Gastroesophageal sphincter (tissue), 4 donors: ENCODE measurements at regions not wholly inside any gene's neighbourhood (a gene's known extent, or its start where the extent isn't known, plus 50 kb on each side); places are given as distances from the start of the nearest gene placed in this dataset.
"Not testable (repeated sequence)": the region's sequence is repeated elsewhere in the genome, so short reads cannot be mapped to it uniquely, and the experiment has no call there.

Source experiments
- ATAC-seq: fragments of 150-250 bp; one replicate; pipeline ENCODE4 v1.9.1; 2016; ENCODE audit warnings: mild to moderate bottlenecking, moderate library complexity
- H3K27ac ChIP-seq, 4 donors: fragments of 200-600 bp; sonication (generic) in 3 of 4; 1 replicate in 3 of 4; 2 replicates in 1 of 4; pipeline ENCODE4 v1.5.1; 2016 to 2019
- H3K27me3 ChIP-seq: fragments of 200-600 bp; sonication (generic); one replicate; pipeline ENCODE4 v1.5.1; 2019
- H3K36me3 ChIP-seq, 2 donors: fragments of 200-600 bp; sonication (generic); one replicate each; pipeline ENCODE4 v1.5.1; 2019; ENCODE audit warnings: control low read depth in 1 of 2
- H3K4me1 ChIP-seq, 3 donors: fragments of 200-600 bp; sonication (generic); 1 replicate in 2 of 3; 2 replicates in 1 of 3; pipeline ENCODE4 v1.5.1; 2016 to 2019; ENCODE audit warnings: control low read depth in 2 of 3
- H3K4me3 ChIP-seq, 2 donors: fragments of 200-600 bp; sonication (generic); one replicate each; pipeline ENCODE4 v1.5.1; 2019; ENCODE audit warnings: mild to moderate bottlenecking in 1 of 2, moderate library complexity in 1 of 2
- H3K9me3 ChIP-seq, 3 donors: fragments of 200-600 bp; sonication (generic); one replicate each; pipeline ENCODE4 v1.5.1; 2017 to 2019; ENCODE audit warnings: control low read depth in 2 of 3
- CTCF ChIP-seq, 4 experiments: fragments of 200-600 bp in 2 of 4; fragments of 450-650 bp in 2 of 4; sonication (generic) in 1 of 4; IDR thresholded peaks; one replicate each; pipeline ENCODE4 v1.5.1; 2017 to 2019; ENCODE audit warnings: antibody characterized with exemption in 4 of 4, mild to moderate bottlenecking in 2 of 4, moderate library complexity in 2 of 4
- EP300 ChIP-seq: sonication (generic); formaldehyde crosslinking; IDR thresholded peaks from one replicate; pipeline ENCODE4 v1.6.1; 2017; ENCODE audit warnings: antibody characterized with exemption, mild to moderate bottlenecking
- POLR2A ChIP-seq, 2 donors: fragments of 450-650 bp; IDR thresholded peaks; one replicate each; pipeline ENCODE4 v1.6.1; 2017; ENCODE audit warnings: antibody characterized with exemption in 2 of 2, mild to moderate bottlenecking in 2 of 2, moderate library complexity in 1 of 2
- POLR2AphosphoS5 ChIP-seq: sonication (generic); formaldehyde crosslinking; IDR thresholded peaks from one replicate; pipeline ENCODE4 v1.6.1; 2017; ENCODE audit warnings: antibody characterized with exemption
- WGBS, 2 donors: methylation state at CpG; one replicate each; pipeline ENCODE4 v1.1.5; 2018; ENCODE audit warnings: low coverage in 1 of 2; 5-methylcytosine and 5-hydroxymethylcytosine counted together

- H3K27me3 ChIP-seq, result peaks cover 11% of the 10 kb centered on the region
- no peaks in the 10 kb centered on the region for H3K9me3 ChIP-seq
- no peak for ATAC-seq
- H3K36me3 ChIP-seq, result no peaks in the 10 kb centered on the region
- no peak overlapping the region for H3K4me3 ChIP-seq
- TF ChIP-seq POLR2AphosphoS5, result no peak
- TF ChIP-seq CTCF (IDR thresholded peaks at IDR 0.05), result no peak
- TF ChIP-seq EP300, result no peak
- no peak for TF ChIP-seq POLR2A (IDR thresholded peaks at IDR 0.05)
- H3K27ac ChIP-seq, result no peak overlapping the region
- 62 to 80% methylated on average over 6 of the region's 6 CpGs for WGBS, 2 donors
- no peaks in the 10 kb centered on the region for H3K4me1 ChIP-seq
These were observed 70.1 kb downstream of the CYCS start for GRCh38 chr7:25054819-25055519.

- H3K27ac ChIP-seq, result no peak overlapping the region
- H3K9me3 ChIP-seq, result no peaks in the 10 kb centered on the region
- no peaks in the 10 kb centered on the region for H3K36me3 ChIP-seq
- H3K4me1 ChIP-seq, result no peaks in the 10 kb centered on the region
- H3K27me3 ChIP-seq, result peaks cover 11% of the 10 kb centered on the region
- TF ChIP-seq EP300 (no peak), POLR2AphosphoS5 (no peak), CTCF (IDR thresholded peaks at IDR 0.05) (no peak), POLR2A (IDR thresholded peaks at IDR 0.05) (no peak)
- no peak for ATAC-seq
- no peak overlapping the region for H3K4me3 ChIP-seq
- 82 to 88% methylated on average over 4 to 5 of the region's 5 CpGs for WGBS, 2 donors
These were observed 70.2 kb upstream of the OSBPL3 start for GRCh38 chr7:25050223-25050622.

DNA sequence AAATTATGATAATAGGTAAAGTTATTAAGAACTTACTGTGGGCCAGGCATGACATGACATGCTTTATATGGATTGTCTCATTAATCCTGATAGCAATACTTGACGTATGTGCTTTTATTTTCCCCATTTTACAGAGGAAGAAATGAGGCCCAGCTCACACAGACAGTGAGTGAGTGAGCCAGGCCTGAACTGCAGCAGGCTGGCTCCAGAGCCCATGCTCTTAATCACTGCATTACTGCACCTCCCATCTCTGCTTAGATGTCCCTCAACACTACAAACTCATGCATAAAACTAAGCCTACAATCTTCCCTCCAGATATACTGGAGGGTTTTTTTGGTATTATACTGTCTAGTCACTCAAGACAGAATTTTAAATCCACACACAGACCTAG, 68.5 kb upstream of the OSBPL3 start:
- no peaks in the 10 kb centered on the region for H3K4me1 ChIP-seq
- ATAC-seq, result no peak
- WGBS, 2 donors, result 89% methylated on average over 1 of the region's 1 CpG; no CpG with 5 or more reads in 1 of the 2 donors
- H3K9me3 ChIP-seq, result no peaks in the 10 kb centered on the region
- no peaks in the 10 kb centered on the region for H3K36me3 ChIP-seq
- no peak overlapping the region for H3K4me3 ChIP-seq
- TF ChIP-seq POLR2A (IDR thresholded peaks at IDR 0.05) (no peak), CTCF (IDR thresholded peaks at IDR 0.05) (no peak), EP300 (no peak), POLR2AphosphoS5 (no peak)
- no peaks in the 10 kb centered on the region for H3K27me3 ChIP-seq
- H3K27ac ChIP-seq, result no peak overlapping the region

- ATAC-seq, H3K9me3 ChIP-seq, H3K27me3 ChIP-seq, H3K27ac ChIP-seq, H3K4me3 ChIP-seq, H3K36me3 ChIP-seq, H3K4me1 ChIP-seq: not testable (repeated sequence)
- WGBS, 2 donors, result 87 to 93% methylated on average over 2 to 4 of the region's 27 CpGs
These were observed 67.8 kb upstream of the OSBPL3 start for GRCh38 chr7:25047571-25048443.

DNA sequence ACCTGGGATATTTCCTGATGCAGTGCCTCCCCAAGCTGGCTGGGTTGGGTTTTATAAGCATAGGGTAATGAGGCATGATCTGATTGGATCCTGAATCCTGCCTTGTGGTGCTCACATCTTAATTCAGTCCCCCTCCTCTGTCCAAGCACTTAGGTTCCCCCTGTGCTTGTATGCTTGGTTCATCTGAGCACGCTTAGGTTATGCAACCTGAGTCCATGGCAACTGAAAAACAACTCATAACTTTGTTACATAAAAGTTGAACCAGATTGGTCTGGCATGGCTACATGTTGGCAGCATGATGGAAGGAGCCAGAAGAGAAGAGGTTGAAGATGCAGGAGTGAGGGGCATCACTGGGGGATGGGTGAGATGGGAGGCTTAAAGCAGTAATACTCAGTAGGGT, 57.3 kb upstream of the OSBPL3 start:
- ATAC-seq, result no peak
- no peaks in the 10 kb centered on the region for H3K27me3 ChIP-seq
- WGBS, 2 donors, result 57% methylated on average over 1 of the region's 1 CpG; no CpG with 5 or more reads in 1 of the 2 donors
- no peaks in the 10 kb centered on the region for H3K9me3 ChIP-seq
- no peaks in the 10 kb centered on the region for H3K36me3 ChIP-seq
- TF ChIP-seq POLR2A (IDR thresholded peaks at IDR 0.05), result no peak
- TF ChIP-seq CTCF (IDR thresholded peaks at IDR 0.05), result no peak
- no peak for TF ChIP-seq EP300
- no peak for TF ChIP-seq POLR2AphosphoS5
- peaks cover 0 to 11% (median 0%) of the 10 kb centered on the region in 3 donors for H3K4me1 ChIP-seq
- H3K27ac ChIP-seq, result no peak overlapping the region
- H3K4me3 ChIP-seq, result no peak overlapping the region
